Esophagus muscularis mucosa (tissue), 4 donors: ENCODE measurements at regions not wholly inside any gene's neighbourhood (a gene's known extent, or its start where the extent isn't known, plus 50 kb on each side); places are given as distances from the start of the nearest gene placed in this dataset.

Source experiments
- DNase-seq: peaks from one replicate; pipeline ENCODE4 v3.0.0-alpha.2; 2017; ENCODE audit errors: extremely low spot score
- H3K27ac ChIP-seq, 4 donors: fragments of 200-600 bp; sonication (generic); replicated peaks in 1 of 4; 1 replicate in 3 of 4; 2 replicates in 1 of 4; pipeline ENCODE4 v1.5.1; 2016 to 2019; ENCODE audit warnings: mild to moderate bottlenecking in 1 of 4
- H3K27me3 ChIP-seq, 4 donors: fragments of 200-600 bp; sonication (generic); one replicate each; pipeline versions ENCODE4 v1.5.1 to v1.6.0; 2016 to 2019
- H3K36me3 ChIP-seq, 4 donors: fragments of 200-600 bp; sonication (generic); one replicate each; pipeline ENCODE4 v1.5.1; 2016 to 2019
- H3K4me1 ChIP-seq, 4 donors: fragments of 200-600 bp; sonication (generic); one replicate each; pipeline ENCODE4 v1.5.1; 2016 to 2019
- H3K4me3 ChIP-seq, 4 donors: fragments of 200-600 bp; sonication (generic); 1 replicate in 2 of 4; 2 replicates in 2 of 4; pipeline ENCODE4 v1.5.1; 2016 to 2019; ENCODE audit warnings: mild to moderate bottlenecking in 4 of 4, moderate library complexity in 1 of 4
- H3K9me3 ChIP-seq, 4 donors: fragments of 200-600 bp; sonication (generic); 1 replicate in 3 of 4; 2 replicates in 1 of 4; pipeline ENCODE4 v1.5.1; 2016 to 2019
- CTCF ChIP-seq, 3 experiments: fragments of 200-600 bp in 2 of 3; fragments of 450-650 bp in 1 of 3; sonication (generic) in 2 of 3; IDR thresholded peaks; one replicate each; pipeline ENCODE4 v1.5.1; 2017 to 2019; ENCODE audit warnings: antibody characterized with exemption in 3 of 3, mild to moderate bottlenecking in 2 of 3, moderate library complexity in 1 of 3
- EP300 ChIP-seq: sonication (generic); formaldehyde crosslinking; IDR thresholded peaks from one replicate; pipeline ENCODE4 v1.6.1; 2017; ENCODE audit warnings: antibody characterized with exemption
- POLR2A ChIP-seq: fragments of 450-650 bp; IDR thresholded peaks from one replicate; pipeline ENCODE4 v1.6.1; 2017; ENCODE audit warnings: antibody characterized with exemption, moderate library complexity, mild to moderate bottlenecking, low read depth
- POLR2AphosphoS5 ChIP-seq, 2 donors: sonication (generic); formaldehyde crosslinking; IDR thresholded peaks; one replicate each; pipeline ENCODE4 v1.6.1; 2017; ENCODE audit warnings: antibody characterized with exemption in 2 of 2
- whole genome bisulfite sequencing: methylation state at CpG from one replicate; pipeline ENCODE4 v1.1.5; 2018; 5-methylcytosine and 5-hydroxymethylcytosine counted together
- intact Hi-C: fragments of 100-400 bp; cut with DNase I; formaldehyde crosslinking; loops from one replicate; pipeline ENCODE4 v1.15.1; 2023

- Histone ChIP-seq H3K27ac (no peak overlapping the region), H3K4me1 (no peaks in the 10 kb centered on the region), H3K27me3 (no peaks in the 10 kb centered on the region), H3K4me3 (no peak overlapping the region), H3K9me3 (peaks cover 0 to 9% (median 0%) of the 10 kb centered on the region in 4 donors), H3K36me3 (no peaks in the 10 kb centered on the region)
- TF ChIP-seq EP300 (no peak), CTCF (IDR thresholded peaks at IDR 0.05) (no peak), POLR2AphosphoS5 (IDR thresholded peaks at IDR 0.05) (no peak), POLR2A (no peak)
- DNase-seq, result no peak
- intact Hi-C loops, result no loop called here
Observed at GRCh38 chr2:155815851-155816250, 516.7 kb downstream of the NR4A2 start.

DNA sequence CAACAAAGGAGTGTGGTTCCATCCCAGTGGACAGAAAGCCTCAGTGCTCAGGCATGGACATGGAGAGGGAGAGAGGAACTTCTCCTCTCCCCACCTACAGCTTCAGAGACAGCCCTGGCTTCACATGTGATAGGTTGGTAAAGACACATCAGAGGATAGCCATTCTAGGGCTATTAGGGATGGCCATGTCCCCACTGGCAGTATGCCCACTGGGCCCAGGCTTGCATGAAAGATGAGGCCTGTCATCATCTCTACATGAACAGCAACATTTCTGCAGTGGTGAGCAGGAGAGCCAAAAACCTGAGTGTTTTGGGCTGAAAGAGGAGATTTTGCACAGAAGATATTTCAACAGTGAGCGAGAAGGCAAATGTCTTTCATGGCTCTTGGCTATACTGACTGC, 517.2 kb downstream of the NR4A2 start:
- no peaks in the 10 kb centered on the region for H3K36me3 ChIP-seq
- no peaks in the 10 kb centered on the region for H3K4me1 ChIP-seq
- H3K9me3 ChIP-seq, result peaks cover 0 to 9% (median 0%) of the 10 kb centered on the region in 4 donors
- WGBS, result 73% methylated on average over 1 of the region's 1 CpG
- no peak overlapping the region for H3K27ac ChIP-seq
- H3K4me3 ChIP-seq, result no peak overlapping the region
- TF ChIP-seq EP300, result no peak
- TF ChIP-seq CTCF (IDR thresholded peaks at IDR 0.05), result no peak
- TF ChIP-seq POLR2AphosphoS5 (IDR thresholded peaks at IDR 0.05), result no peak
- TF ChIP-seq POLR2A, result no peak
- intact Hi-C loops, result no loop called here
- H3K27me3 ChIP-seq, result no peaks in the 10 kb centered on the region
- DNase-seq, result no peak

- intact Hi-C loops, result no loop called here
- H3K4me3 ChIP-seq, result no peak overlapping the region
- WGBS, result 40% methylated on average over 1 of the region's 1 CpG
- H3K36me3 ChIP-seq, result no peaks in the 10 kb centered on the region
- DNase-seq, result no peak
- no peaks in the 10 kb centered on the region for H3K9me3 ChIP-seq
- no peaks in the 10 kb centered on the region for H3K4me1 ChIP-seq
- TF ChIP-seq POLR2A, result no peak
- TF ChIP-seq CTCF (IDR thresholded peaks at IDR 0.05), result no peak
- no peak for TF ChIP-seq EP300
- TF ChIP-seq POLR2AphosphoS5 (IDR thresholded peaks at IDR 0.05), result no peak
- H3K27me3 ChIP-seq, result no peaks in the 10 kb centered on the region
- H3K27ac ChIP-seq, result no peak overlapping the region
Observed at GRCh38 chr2:155810411-155810810, 522.1 kb downstream of the NR4A2 start.

GRCh38 chr2:155802888-155803287, 529.6 kb downstream of the NR4A2 start:
- TF ChIP-seq POLR2AphosphoS5 (IDR thresholded peaks at IDR 0.05), result no peak
- Histone ChIP-seq H3K27me3 (no peaks in the 10 kb centered on the region), H3K36me3 (no peaks in the 10 kb centered on the region), H3K9me3 (no peaks in the 10 kb centered on the region), H3K4me3 (no peak overlapping the region), H3K27ac (no peak overlapping the region), H3K4me1 (no peaks in the 10 kb centered on the region)
- intact Hi-C loops, result no loop called here
- 80% methylated on average over 5 of the region's 5 CpGs for WGBS
- no peak for DNase-seq

GRCh38 chr2:155792666-155793065, 539.9 kb downstream of the NR4A2 start:
- DNase-seq, result no peak
- H3K4me3 ChIP-seq, result no peak overlapping the region
- H3K36me3 ChIP-seq, result no peaks in the 10 kb centered on the region
- TF ChIP-seq CTCF (IDR thresholded peaks at IDR 0.05), result no peak
- TF ChIP-seq POLR2AphosphoS5 (IDR thresholded peaks at IDR 0.05), result no peak
- no peak for TF ChIP-seq EP300
- TF ChIP-seq POLR2A, result no peak
- peaks cover 0 to 32% (median 20%) of the 10 kb centered on the region in 4 donors for H3K9me3 ChIP-seq
- intact Hi-C loops, result no loop called here
- no peak overlapping the region for H3K27ac ChIP-seq
- no peaks in the 10 kb centered on the region for H3K27me3 ChIP-seq
- no peaks in the 10 kb centered on the region for H3K4me1 ChIP-seq
- WGBS, result 88% methylated on average over 1 of the region's 1 CpG
